Large intestine (tissue), 3 donors: ENCODE measurements at regions not wholly inside any gene's neighbourhood (a gene's known extent, or its start where the extent isn't known, plus 50 kb on each side); places are given as distances from the start of the nearest gene placed in this dataset.

Experiments used
- DNase-seq, 2 donors: peaks; one replicate each; pipeline versions ENCODE4 v3.0.0 to v3.0.0-alpha.2; 2013
- H3K27ac ChIP-seq: one replicate; pipeline ENCODE4 v1.5.1; 2013; ENCODE audit warnings: low read length
- H3K27me3 ChIP-seq: 2 replicates; pipeline ENCODE4 v1.6.1; 2013; ENCODE audit warnings: low read length; ENCODE audit not compliant: control insufficient read depth, insufficient read depth
- H3K36me3 ChIP-seq: 2 replicates; pipeline ENCODE4 v1.6.1; 2013; ENCODE audit warnings: low read length; ENCODE audit not compliant: control insufficient read depth, insufficient read depth
- H3K4me1 ChIP-seq: one replicate; pipeline ENCODE4 v1.6.1; 2013; ENCODE audit warnings: low read length; ENCODE audit not compliant: control insufficient read depth, insufficient read depth
- H3K4me3 ChIP-seq: one replicate; pipeline ENCODE4 v1.5.1; 2013; ENCODE audit warnings: low read length
- H3K9me3 ChIP-seq: one replicate; pipeline ENCODE4 v1.6.1; 2013; ENCODE audit warnings: mild to moderate bottlenecking, low read depth, low read length, moderate library complexity; ENCODE audit not compliant: control insufficient read depth
- WGBS: methylation state at CpG from one replicate; pipeline ENCODE4 v1.1.5; 2013; ENCODE audit warnings: low lambda C conversion rate; ENCODE audit not compliant: insufficient coverage; 5-methylcytosine and 5-hydroxymethylcytosine counted together

DNA sequence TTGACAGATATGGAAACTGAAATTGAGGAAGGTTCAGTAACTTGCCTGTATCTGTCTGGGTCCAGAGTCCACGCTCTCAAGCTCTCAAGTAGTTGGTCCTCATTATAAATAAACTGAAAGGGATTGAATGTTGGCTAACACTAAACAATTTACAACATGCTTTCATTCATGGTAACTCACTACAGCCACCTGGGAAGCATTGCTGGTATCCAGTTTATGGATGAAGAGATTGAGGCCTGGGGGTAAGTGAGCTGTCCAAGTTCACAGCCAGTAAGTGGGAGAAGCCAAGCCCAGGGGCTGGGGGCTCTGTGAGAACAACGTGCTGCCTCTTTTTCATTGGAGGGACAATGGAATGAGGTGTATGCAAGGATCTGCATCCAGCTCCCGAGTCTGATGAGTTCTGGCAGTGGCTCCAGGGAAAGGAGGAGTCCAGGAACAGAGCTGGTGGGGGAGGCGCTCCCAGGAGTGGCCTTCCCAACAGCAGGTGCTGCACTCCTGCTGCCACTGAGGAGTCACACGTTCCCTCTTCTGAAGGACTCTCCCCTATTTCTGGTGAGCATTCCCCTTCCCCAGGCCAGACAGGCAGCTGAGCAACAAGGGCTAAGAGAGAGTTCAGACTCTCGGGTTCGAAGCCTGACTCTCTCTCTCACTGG is 175.8 kb downstream of the CSNK2A3 start:
- Histone ChIP-seq H3K4me1 (peaks cover 9% of the 10 kb centered on the region), H3K4me3 (no peak overlapping the region), H3K27ac (no peak overlapping the region), H3K9me3 (no peaks in the 10 kb centered on the region), H3K27me3 (no peaks in the 10 kb centered on the region), H3K36me3 (no peaks in the 10 kb centered on the region)
- DNase-seq, result peak in 1 of 2 donors; percentile 5
- no CpG with 5 or more reads among the region's 7 CpGs for WGBS

DNA sequence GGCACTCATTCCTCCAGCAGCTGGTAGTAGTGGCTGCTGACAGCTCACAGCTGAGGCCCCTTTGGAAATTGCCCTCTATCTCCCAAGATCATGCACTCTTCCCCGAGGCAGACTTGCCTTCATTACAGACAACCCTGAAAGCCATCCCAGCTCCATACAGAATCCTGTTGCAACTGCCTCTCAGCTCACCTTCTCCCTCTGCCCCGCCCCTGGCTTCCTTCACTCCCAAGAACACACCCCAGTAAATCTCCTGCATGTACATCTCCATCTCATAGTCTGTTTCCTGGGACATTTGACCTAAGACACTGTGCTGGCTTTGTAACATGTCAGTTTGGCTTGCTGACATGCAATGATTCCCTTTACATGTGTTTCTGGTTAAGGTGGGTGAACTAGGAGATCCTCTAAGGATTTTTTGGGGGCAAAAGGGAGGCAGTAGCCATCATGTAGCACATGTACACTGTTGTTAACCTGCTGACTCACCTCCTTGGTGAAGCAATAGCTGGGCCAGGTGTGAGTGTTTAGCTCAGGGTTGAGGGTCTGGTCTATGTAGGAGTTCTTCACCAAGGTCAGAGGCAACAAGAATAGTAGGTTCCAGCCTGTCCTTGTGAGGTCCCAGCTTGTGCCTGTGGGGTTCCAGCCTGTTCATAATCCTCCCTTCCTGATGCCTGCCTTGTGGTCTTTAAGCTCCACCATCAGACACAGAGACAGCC is 179.6 kb downstream of the CSNK2A3 start:
- no peaks in the 10 kb centered on the region for H3K36me3 ChIP-seq
- H3K4me3 ChIP-seq, result no peak overlapping the region
- peak; percentile 18 to 32 for DNase-seq
- no CpG with 5 or more reads among the region's 2 CpGs for WGBS
- no peaks in the 10 kb centered on the region for H3K27me3 ChIP-seq
- no peaks in the 10 kb centered on the region for H3K9me3 ChIP-seq
- H3K4me1 ChIP-seq, result no peaks in the 10 kb centered on the region
- no peak overlapping the region for H3K27ac ChIP-seq

DNA sequence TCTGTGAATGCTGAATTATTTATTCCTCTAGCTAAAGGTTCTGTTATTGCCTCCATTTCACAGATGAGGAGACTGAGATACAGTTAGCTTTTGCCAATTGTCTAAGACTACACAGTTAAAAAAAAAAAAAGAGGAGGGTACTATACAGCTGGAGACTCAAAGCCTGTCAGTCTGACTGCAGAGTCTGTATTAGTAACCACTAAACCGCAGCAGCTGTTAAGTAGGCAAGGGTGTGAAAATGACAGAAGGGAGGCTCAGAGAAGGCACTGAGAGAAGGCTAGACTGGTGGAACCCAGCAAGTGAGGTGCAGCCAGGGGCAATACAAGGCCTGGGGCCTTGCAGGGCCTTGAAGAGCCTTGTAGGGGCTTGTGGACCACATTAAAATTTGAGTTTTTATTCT is 181.2 kb downstream of the CSNK2A3 start:
- whole genome bisulfite sequencing, result no CpG with 5 or more reads among the region's 1 CpG
- no peak for DNase-seq
- H3K27ac ChIP-seq, result no peak overlapping the region

GRCh38 chr11:11171285-11171684 is 181.8 kb downstream of the CSNK2A3 start:
- Histone ChIP-seq H3K36me3 (no peaks in the 10 kb centered on the region), H3K4me1 (no peaks in the 10 kb centered on the region), H3K27me3 (no peaks in the 10 kb centered on the region), H3K27ac (no peak overlapping the region), H3K9me3 (no peaks in the 10 kb centered on the region), H3K4me3 (no peak overlapping the region)
- peak in 1 of 2 donors; percentile 17 for DNase-seq
- 60% methylated on average over 2 of the region's 3 CpGs for WGBS

More for the DNA sequence above, 181.2 kb downstream of the CSNK2A3 start:
- Histone ChIP-seq H3K9me3 (no peaks in the 10 kb centered on the region), H3K4me3 (no peak overlapping the region), H3K36me3 (no peaks in the 10 kb centered on the region), H3K4me1 (no peaks in the 10 kb centered on the region), H3K27me3 (no peaks in the 10 kb centered on the region)

DNA sequence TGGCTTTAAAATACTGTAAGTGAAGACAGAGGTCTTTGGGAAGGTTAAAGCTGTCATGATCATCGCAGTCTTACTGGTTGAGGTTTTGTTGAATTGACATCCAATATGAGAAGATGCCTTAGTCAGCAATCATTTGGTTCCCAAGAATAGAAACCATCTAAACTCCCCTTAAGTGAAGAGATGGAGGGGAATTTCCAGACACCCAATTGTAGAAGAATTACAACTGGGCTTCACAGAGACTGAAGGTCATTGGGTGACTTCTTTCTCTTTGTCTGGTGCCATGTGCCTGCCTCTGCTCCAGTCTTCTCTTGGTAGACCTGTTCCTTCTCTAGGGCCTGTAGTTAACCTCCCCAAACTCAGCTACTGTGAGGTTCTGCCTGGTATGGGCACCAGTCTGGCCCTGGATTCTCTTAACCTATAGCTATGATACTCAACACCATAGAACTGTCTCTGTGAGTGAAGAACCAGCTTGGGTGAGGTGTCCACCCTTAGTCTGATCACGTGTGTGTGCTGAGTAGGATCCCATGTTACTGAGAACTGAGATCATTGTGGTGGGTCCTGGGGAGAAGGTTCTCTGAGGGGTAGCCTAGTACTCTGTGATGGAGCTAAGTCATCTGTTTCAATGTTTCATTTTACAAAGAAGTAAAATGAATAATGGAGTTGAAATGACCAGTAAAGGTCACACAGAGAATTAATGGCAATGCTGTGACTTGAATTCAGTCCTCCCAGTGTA is 182.5 kb downstream of the CSNK2A3 start:
- no peaks in the 10 kb centered on the region for H3K9me3 ChIP-seq
- no peak overlapping the region for H3K27ac ChIP-seq
- 100% methylated on average over 1 of the region's 2 CpGs for WGBS
- no peak for DNase-seq
- H3K4me1 ChIP-seq, result no peaks in the 10 kb centered on the region
- H3K4me3 ChIP-seq, result no peak overlapping the region
- no peaks in the 10 kb centered on the region for H3K27me3 ChIP-seq
- no peaks in the 10 kb centered on the region for H3K36me3 ChIP-seq

GRCh38 chr11:11169715-11170351 is 183.2 kb downstream of the CSNK2A3 start:
- Histone ChIP-seq H3K4me1 (no peaks in the 10 kb centered on the region), H3K36me3 (no peaks in the 10 kb centered on the region), H3K4me3 (no peak overlapping the region), H3K9me3 (no peaks in the 10 kb centered on the region), H3K27me3 (no peaks in the 10 kb centered on the region), H3K27ac (no peak overlapping the region)
- DNase-seq, result no peak
- no CpG with 5 or more reads among the region's 4 CpGs for WGBS

GRCh38 chr11:11167806-11168205 is 185.2 kb downstream of the CSNK2A3 start:
- H3K9me3 ChIP-seq, result no peaks in the 10 kb centered on the region
- no peak overlapping the region for H3K4me3 ChIP-seq
- H3K4me1 ChIP-seq, result peaks cover 11% of the 10 kb centered on the region
- no peak for DNase-seq
- no CpG with 5 or more reads among the region's 3 CpGs for WGBS
- H3K27me3 ChIP-seq, result no peaks in the 10 kb centered on the region
- H3K36me3 ChIP-seq, result no peaks in the 10 kb centered on the region
- no peak overlapping the region for H3K27ac ChIP-seq

DNA sequence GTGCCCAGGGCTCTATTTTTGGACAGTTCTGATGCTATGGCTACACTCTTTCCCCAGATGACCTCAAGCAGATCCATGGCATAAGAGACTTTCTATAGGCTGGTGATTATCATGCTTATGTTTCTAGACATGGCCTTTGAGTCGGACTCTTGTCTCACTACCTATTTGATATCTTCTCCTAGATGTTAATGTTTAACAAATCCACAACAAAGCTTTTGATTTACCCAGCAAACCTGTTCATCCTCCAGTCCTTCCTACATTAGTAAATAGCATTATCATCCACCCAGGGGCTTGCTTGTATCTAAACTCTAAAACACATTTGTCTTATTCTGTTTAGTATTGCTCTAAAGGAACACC is 188.7 kb downstream of the CSNK2A3 start:
- Histone ChIP-seq H3K27ac (no peak overlapping the region), H3K9me3 (no peaks in the 10 kb centered on the region), H3K27me3 (no peaks in the 10 kb centered on the region), H3K4me3 (no peak overlapping the region), H3K4me1 (peaks cover 11% of the 10 kb centered on the region), H3K36me3 (no peaks in the 10 kb centered on the region)
- DNase-seq, result peak; percentile 11 to 75
- whole genome bisulfite sequencing, result 0% methylated on average over 1 of the region's 1 CpG

GRCh38 chr11:11163669-11164333 is 189.2 kb downstream of the CSNK2A3 start:
- no peak for DNase-seq
- no CpG with 5 or more reads among the region's 4 CpGs for WGBS

GRCh38 chr11:11163236-11163635 is 189.8 kb downstream of the CSNK2A3 start:
- WGBS, result no CpG with 5 or more reads among the region's 5 CpGs
- peak; percentile 34 to 61 for DNase-seq
- Histone ChIP-seq H3K9me3 (no peaks in the 10 kb centered on the region), H3K4me1 (peaks cover 11% of the 10 kb centered on the region), H3K4me3 (no peak overlapping the region), H3K36me3 (no peaks in the 10 kb centered on the region), H3K27ac (no peak overlapping the region), H3K27me3 (no peaks in the 10 kb centered on the region)

More at GRCh38 chr11:11163669-11164333, 189.2 kb downstream of the CSNK2A3 start:
- no peaks in the 10 kb centered on the region for H3K27me3 ChIP-seq
- H3K4me1 ChIP-seq, result peaks cover 11% of the 10 kb centered on the region
- H3K36me3 ChIP-seq, result no peaks in the 10 kb centered on the region
- H3K9me3 ChIP-seq, result no peaks in the 10 kb centered on the region
- H3K27ac ChIP-seq, result no peak overlapping the region
- no peak overlapping the region for H3K4me3 ChIP-seq
